Thoracic aorta (tissue), 2 donors: ENCODE measurements at regions not wholly inside any gene's neighbourhood (a gene's known extent, or its start where the extent isn't known, plus 50 kb on each side); places are given as distances from the start of the nearest gene placed in this dataset.

ENCODE experiments used
- ATAC-seq: fragments of 150-250 bp; one replicate; pipeline ENCODE4 v1.8.0; 2017; ENCODE audit warnings: low read depth; ENCODE audit not compliant: insufficient number of reproducible peaks, low FRiP score
- DNase-seq: peaks from one replicate; pipeline ENCODE4 v3.0.0-alpha.2; 2020; ENCODE audit warnings: low spot score
- H3K27ac ChIP-seq, 2 donors: fragments of 200-600 bp; sonication (generic); 1 replicate in 1 of 2; 2 replicates in 1 of 2; pipeline ENCODE4 v1.5.1; 2016; ENCODE audit warnings: mild to moderate bottlenecking in 2 of 2, moderate library complexity in 2 of 2
- H3K27me3 ChIP-seq: fragments of 200-600 bp; sonication (generic); replicated peaks from 2 replicates; pipeline ENCODE4 v1.6.0; 2016; ENCODE audit warnings: mild to moderate bottlenecking; ENCODE audit not compliant: insufficient read depth
- H3K36me3 ChIP-seq: fragments of 200-600 bp; sonication (generic); one replicate; pipeline ENCODE4 v1.5.1; 2016
- H3K4me1 ChIP-seq, 2 donors: fragments of 200-600 bp; sonication (generic); 1 replicate in 1 of 2; 2 replicates in 1 of 2; pipeline versions ENCODE4 v1.5.1 to v1.6.0; 2016; ENCODE audit warnings: low read depth in 2 of 2, mild to moderate bottlenecking in 1 of 2; ENCODE audit not compliant: control insufficient read depth in 1 of 2
- H3K4me3 ChIP-seq: fragments of 200-600 bp; sonication (generic); 2 replicates; pipeline ENCODE4 v1.5.1; 2016; ENCODE audit warnings: mild to moderate bottlenecking
- H3K9me3 ChIP-seq: fragments of 200-600 bp; sonication (generic); 2 replicates; pipeline ENCODE4 v1.5.1; 2016
- CTCF ChIP-seq: fragments of 200-600 bp; sonication (generic); IDR thresholded peaks from one replicate; pipeline ENCODE4 v1.5.1; 2019; ENCODE audit warnings: antibody characterized with exemption

DNA sequence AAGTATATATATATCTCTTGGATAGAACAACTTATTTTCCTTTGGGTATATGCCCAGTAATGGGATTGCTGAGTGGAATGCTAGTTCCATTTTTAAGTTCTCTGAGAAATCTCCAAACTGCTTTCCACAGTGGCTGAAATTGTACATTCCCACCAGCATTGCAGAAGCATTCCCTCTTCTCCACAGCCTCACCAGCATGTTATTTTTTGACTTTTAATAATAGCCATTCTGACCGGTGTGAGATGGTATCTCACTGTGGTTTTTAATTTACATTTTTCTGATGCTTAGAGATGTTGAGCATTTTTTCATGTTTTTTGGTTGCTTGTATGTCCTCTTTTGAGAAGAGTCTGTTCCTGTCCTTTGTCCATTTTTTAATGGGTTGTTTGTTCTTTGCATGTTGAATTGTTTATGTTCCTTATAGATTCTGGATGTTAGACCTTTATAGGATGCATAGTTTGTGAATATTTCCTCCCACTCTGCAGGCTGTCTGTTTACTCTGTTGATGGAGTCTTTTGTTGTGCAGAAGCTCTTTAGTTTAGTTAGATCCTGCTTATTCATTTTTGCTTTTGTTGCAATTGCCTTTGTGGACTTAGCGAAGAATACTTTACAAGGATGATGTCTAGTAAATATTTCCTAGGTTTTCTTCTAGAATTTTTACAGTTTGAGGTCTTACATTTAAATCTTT, 82.7 kb upstream of the NR2F2 start:
- no peak for TF ChIP-seq CTCF
- DNase-seq: no peak
- Histone ChIP-seq H3K36me3 (no peaks in the 10 kb centered on the region), H3K27me3 (no peaks in the 10 kb centered on the region), H3K4me3 (no peak overlapping the region), H3K27ac (no peak overlapping the region), H3K9me3 (no peaks in the 10 kb centered on the region), H3K4me1 (no peaks in the 10 kb centered on the region)
- ATAC-seq: no peak

DNA sequence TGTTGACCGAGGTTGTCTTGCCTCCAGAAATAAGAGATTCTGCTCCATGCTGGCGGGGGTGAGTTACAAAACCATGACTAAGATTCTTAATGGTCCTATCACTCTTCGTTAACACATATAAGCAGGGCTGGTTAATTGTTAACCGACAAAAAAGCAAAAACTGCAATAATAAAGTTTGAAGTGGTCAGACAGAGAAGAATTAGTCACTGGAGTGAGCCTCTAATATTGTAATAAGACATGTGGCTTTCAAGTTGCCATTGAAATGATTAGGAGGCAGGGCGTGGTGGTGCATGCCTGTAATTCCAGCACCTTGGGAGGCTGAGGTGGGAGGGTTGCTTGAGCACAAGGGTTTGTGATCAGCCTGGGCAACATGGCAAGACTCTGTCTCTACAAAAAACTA, 78.4 kb upstream of the NR2F2 start:
- Histone ChIP-seq H3K4me1 (no peaks in the 10 kb centered on the region), H3K9me3 (no peaks in the 10 kb centered on the region), H3K27me3 (no peaks in the 10 kb centered on the region), H3K4me3 (no peak overlapping the region), H3K36me3 (no peaks in the 10 kb centered on the region), H3K27ac (no peak overlapping the region)
- ATAC-seq (no peak), DNase-seq (no peak)
- TF ChIP-seq CTCF: no peak

DNA sequence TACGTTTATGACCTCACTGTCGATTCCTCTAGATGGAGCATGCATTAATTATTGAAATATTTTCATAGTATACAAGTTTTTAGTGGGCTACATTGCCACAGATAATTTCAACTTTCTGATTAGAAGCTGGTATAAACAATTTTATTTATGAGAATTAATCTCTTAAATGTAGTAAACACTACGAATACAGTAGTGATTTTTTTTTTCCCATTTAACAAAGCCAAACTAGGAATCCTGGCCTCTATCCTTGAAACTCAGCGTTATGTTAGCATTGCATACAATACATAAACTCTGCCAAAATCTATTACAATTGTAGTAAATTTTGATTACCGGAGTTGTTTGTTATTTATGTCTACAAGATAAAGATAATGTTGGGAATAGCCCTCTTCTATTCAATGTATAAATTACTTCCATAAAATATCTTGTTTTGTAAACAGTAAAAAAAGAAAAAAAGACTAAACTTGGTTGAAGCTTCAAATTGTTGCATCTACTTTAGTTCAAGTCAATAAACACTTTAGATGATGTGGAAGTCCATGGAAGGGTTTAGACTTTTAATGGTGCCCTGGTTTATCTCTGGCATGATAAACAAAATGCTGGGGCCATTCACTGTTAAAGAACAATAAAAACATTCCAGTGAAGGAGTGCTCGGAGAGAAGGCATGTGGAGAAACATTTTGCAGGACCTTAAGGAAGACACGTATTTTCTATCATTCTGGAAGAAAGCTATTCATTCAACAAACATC, 77.3 kb upstream of the NR2F2 start:
- Histone ChIP-seq H3K27ac (no peak overlapping the region), H3K4me1 (no peaks in the 10 kb centered on the region), H3K9me3 (no peaks in the 10 kb centered on the region), H3K4me3 (no peak overlapping the region), H3K36me3 (no peaks in the 10 kb centered on the region), H3K27me3 (no peaks in the 10 kb centered on the region)
- DNase-seq: no peak
- ATAC-seq: no peak
- TF ChIP-seq CTCF: no peak

DNA sequence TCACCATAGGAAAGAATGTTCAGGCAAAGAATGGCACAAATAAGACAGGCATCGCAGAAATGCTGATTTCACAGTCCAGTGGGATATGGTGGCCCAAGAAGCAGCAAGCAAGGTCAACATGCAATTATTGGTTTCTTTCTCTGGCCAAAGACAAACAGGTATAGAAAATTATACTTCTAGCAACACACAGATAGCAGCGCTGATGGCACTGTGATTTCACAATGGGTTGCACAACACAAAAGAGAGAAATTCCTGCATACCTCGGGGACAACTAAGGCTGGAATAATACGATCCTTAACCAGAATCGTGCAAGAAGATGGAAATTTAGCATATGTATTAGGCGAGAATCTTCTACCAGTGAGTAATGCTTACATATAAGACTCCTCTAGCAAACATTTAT, 76.3 kb upstream of the NR2F2 start:
- Histone ChIP-seq H3K4me3 (no peak overlapping the region), H3K27me3 (no peaks in the 10 kb centered on the region), H3K9me3 (no peaks in the 10 kb centered on the region), H3K27ac (no peak overlapping the region), H3K4me1 (no peaks in the 10 kb centered on the region), H3K36me3 (no peaks in the 10 kb centered on the region)
- ATAC-seq (no peak), DNase-seq (no peak)
- TF ChIP-seq CTCF: no peak

DNA sequence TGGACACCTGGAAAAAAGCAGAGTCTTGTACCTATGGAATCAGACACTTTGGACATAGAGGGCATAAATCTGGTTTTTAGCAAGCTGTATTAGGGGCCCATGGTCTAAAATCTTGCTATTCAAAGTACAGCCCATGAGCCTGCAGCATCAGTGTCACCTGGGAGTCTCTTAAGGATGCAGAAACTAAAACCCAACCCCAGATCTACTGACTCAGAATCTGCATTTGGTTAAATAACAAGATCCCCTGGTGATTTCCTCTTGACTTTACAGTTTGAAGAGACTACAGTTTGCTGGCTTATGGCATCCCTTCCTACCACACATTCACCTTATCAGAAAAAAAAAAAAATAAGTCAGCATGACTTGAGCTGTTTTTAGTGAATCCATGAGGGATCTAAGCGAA, 74.9 kb upstream of the NR2F2 start:
- ATAC-seq (no peak), DNase-seq (no peak)
- Histone ChIP-seq H3K27me3 (no peaks in the 10 kb centered on the region), H3K4me3 (no peak overlapping the region), H3K27ac (no peak overlapping the region), H3K9me3 (no peaks in the 10 kb centered on the region), H3K36me3 (no peaks in the 10 kb centered on the region), H3K4me1 (no peaks in the 10 kb centered on the region)
- no peak for TF ChIP-seq CTCF
